ENCODE measurements at regions not wholly inside any gene's neighbourhood (a gene's known extent, or its start where the extent isn't known, plus 50 kb on each side); places are given as distances from the start of the nearest gene placed in this dataset.

DNA sequence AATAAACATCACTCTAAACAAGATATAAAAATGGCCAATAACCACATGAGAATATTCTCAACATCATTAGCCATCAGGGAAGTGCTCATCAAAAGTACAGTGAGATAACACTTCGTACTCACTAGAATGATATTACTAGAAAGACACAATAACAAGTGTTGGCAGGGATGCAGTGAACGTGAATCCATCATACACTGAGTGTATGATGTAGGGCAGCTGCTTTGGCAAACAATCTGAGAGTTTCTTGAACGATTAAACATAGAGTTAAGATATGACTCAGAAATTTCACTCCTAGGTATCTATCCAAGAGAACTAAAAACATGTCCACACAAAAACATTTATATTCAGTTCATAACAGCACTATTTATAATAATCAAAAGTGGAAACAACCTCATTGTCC lies 368.9 kb downstream of the PID1 start:
- no peak for TF ChIP-seq POLR2A (IDR thresholded peaks at IDR 0.05)
- TF ChIP-seq, protein P1, sequence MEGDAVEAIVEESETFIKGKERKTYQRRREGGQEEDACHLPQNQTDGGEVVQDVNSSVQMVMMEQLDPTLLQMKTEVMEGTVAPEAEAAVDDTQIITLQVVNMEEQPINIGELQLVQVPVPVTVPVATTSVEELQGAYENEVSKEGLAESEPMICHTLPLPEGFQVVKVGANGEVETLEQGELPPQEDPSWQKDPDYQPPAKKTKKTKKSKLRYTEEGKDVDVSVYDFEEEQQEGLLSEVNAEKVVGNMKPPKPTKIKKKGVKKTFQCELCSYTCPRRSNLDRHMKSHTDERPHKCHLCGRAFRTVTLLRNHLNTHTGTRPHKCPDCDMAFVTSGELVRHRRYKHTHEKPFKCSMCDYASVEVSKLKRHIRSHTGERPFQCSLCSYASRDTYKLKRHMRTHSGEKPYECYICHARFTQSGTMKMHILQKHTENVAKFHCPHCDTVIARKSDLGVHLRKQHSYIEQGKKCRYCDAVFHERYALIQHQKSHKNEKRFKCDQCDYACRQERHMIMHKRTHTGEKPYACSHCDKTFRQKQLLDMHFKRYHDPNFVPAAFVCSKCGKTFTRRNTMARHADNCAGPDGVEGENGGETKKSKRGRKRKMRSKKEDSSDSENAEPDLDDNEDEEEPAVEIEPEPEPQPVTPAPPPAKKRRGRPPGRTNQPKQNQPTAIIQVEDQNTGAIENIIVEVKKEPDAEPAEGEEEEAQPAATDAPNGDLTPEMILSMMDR (IDR thresholded peaks at IDR 0.05), result no peak
